GM18951 (cell line): ENCODE measurements at regions not wholly inside any gene's neighbourhood (a gene's known extent, or its start where the extent isn't known, plus 50 kb on each side); places are given as distances from the start of the nearest gene placed in this dataset.

ENCODE experiments used
- POLR2A ChIP-seq: IDR thresholded peaks from 4 replicates; pipeline ENCODE4 v1.6.1; 2011; ENCODE audit warnings: mild to moderate bottlenecking; ENCODE audit not compliant: insufficient read length, insufficient read depth; ENCODE audit errors: extremely low read depth
- in situ Hi-C: fragments of 300-500 bp; cut with MboI; formaldehyde crosslinking; loops from one replicate; pipeline ENCODE4 v1.12.0; 2022; ENCODE audit warnings: low sequenced_read_pairs, mixed read lengths, inconsistent platforms; ENCODE audit not compliant: unreplicated experiment

DNA sequence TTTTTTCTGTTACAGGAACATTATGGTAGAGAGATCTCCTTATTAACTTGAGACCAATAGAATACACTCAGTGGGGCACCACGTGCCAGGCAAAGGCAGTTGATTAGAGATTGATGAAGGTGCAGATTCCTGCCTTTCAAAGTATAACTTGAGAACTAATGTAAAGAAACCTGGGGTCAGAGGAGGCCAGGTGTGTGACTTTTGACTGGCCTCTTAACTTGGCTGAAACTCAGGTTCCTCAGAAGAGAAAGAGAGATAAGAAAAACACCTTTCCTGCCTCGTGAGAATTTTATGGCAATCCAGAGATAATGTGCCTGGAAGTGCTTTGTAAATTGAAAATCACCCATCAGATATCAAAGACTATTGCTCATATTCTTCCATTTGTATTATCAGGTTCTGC, 110.7 kb upstream of the GZMB start:
- TF ChIP-seq POLR2A, result no peak
- in situ Hi-C loops, result loop anchor here (25.0 kb wide), 1 partner anchor 393 kb away; no protein-coding TSS in a partner anchor

DNA sequence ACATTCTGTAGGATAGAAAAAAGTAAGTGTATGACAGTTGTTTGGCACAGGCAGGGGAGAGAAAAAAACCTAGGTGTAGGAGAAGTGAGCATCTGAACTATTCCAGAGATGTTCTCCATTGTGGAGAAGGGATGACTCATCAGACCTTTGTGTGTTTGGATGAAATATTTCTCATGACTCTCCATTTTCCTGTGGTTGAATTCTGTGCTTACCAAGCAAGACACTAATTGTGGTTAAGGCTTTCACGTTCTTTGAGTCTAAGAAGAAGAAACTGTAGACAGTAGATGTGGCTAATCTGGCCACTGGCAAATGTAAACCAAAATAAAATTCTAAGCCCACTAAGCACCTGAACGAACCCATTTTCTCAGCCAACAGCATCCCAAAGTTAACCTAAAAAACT, 107.9 kb upstream of the GZMB start:
- no peak for TF ChIP-seq POLR2A
- in situ Hi-C loops, result loop anchor here (25.0 kb wide), 1 partner anchor 395 kb away; no protein-coding TSS in a partner anchor

DNA sequence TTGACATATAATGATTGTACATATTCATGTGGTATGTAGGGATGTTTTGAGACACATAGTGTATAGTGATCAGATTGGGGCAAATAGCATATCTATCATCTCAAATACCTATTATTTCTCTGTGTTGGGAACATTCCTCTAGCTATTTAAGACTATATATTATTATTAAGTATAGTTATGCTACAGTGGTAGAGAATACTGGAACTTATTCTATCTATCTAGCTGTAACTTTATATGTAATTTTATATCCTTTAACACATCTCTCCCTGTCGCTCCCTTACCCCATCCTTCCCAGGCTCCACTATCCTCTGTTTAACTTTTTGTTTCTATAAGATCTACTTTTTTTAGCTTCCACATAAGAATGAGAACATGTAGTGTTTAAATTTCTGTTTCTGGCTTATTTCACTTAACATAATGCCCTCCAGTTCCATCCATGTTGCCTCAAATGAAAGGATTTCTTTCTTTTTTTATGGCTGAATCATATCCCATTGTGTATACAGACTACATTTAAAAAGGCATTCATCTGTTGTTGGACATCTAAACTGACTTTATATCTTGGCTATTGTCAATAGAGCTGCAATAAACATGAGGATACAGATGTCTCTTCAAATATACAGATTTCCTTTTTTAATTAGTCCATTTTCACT, 102.1 kb upstream of the GZMB start:
- in situ Hi-C loops, result loop anchor here (25.0 kb wide), 1 partner anchor 401 kb away; no protein-coding TSS in a partner anchor
- no peak for TF ChIP-seq POLR2A

DNA sequence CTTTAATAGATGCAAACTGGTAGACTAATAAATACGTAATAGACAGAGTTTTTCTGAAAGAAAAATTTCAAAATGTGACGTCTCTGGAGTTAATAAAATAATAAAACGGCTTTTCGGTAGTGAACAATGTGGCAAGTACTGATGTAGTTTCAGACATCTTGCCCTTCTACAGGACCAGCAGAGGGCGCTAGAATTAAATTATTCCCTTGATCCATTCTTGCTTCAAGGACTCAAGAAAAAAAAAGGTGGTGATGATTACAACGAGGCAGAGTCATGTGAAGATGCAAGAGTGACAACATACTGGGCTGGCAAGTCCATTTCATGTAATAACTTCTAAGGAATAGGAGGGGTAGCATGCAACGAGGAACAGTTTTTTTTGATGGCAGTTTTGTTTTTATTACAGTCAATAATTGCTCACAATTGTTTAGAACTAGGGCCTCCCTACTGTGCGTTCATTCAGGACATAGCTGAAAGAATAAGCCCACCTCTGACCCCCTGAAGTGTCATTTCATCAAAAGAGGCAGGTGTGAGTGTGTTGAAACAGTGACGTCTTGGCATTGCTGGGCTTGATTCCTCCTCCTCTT, 101.0 kb upstream of the GZMB start:
- in situ Hi-C loops, result loop anchor here (25.0 kb wide), 1 partner anchor 402 kb away; no protein-coding TSS in a partner anchor
- TF ChIP-seq POLR2A, result no peak

DNA sequence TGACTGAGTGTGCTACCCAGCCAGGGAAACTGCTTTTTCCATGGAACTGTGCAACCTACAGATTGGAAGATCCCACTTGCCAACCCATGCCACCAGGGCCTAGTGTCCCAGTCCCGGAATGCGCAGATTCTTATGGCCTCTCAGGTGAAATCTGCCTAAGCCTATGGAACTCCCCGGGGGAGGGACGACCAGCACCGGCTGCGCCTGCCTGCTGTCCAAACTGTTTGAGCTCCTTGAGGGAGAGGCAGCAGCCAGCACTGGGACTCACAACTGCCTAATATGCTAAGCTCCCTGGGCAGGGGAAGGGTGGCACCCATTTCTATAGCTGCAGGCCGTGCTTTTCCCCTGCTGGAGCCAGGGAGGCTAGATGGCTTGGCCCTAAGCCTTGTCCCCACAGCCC, 92.5 kb upstream of the GZMB start:
- no peak for TF ChIP-seq POLR2A
- in situ Hi-C loops, result loop anchor here (25.0 kb wide), 1 partner anchor 411 kb away; no protein-coding TSS in a partner anchor

DNA sequence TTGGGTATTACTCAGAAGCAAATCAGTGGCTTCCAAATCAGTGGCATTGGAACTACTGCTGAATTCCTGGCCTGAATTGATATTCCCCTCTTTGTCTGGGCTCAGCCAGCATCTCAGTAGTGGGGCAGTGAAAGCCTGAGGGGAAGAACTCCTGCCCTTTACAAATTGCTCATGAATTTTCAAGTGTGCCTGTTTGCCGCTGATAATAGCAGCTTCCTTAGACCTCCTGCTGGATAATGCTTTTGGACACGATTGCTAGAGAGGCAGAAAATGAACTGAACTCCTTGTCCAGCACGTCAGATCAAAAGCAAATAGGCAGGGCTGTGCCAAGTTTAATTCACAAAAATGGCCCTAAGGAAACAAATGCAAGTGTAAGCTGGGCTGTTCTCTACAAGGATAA, 91.3 kb upstream of the GZMB start:
- in situ Hi-C loops, result loop anchor here (25.0 kb wide), 1 partner anchor 412 kb away; no protein-coding TSS in a partner anchor
- no peak for TF ChIP-seq POLR2A

DNA sequence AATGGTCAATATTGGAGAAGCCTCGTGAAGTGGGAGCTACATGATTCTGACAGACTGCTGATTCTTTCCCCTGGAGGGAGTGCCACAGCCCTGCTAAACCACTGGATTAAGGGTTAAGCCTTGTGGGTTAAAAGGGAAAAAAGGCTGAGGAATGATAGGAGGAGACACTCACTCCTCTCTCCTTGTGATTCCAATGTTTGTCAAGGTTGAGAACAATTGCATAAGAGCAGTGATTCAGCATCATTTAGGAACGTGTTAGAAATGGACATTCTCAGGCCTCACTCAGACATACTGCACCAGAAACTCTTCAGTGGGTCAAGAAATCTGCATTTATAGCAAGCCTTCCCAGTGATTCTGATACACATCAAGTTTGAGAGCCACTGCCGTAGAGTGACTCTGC, 87.8 kb upstream of the GZMB start:
- no peak for TF ChIP-seq POLR2A
- in situ Hi-C loops, result no loop called here

DNA sequence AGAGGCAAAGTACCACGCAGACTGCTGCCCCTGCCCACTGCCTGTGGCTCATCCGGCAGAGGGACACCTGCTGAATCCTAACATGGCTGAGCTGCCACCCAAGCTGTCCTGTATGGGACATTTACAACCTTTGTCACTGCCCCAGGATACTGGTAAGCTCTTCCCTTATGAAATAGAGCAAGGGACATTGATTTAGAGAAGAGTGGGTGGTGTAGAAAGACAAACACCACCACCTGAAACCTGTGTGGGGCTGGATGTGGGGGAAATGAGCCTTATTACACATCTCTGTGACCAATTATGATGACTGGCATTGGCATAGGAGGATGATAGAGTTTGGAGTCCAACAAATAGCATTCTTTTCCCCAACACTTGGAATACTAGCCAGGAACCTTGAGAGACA, 81.2 kb upstream of the GZMB start:
- in situ Hi-C loops, result no loop called here
- no peak for TF ChIP-seq POLR2A

DNA sequence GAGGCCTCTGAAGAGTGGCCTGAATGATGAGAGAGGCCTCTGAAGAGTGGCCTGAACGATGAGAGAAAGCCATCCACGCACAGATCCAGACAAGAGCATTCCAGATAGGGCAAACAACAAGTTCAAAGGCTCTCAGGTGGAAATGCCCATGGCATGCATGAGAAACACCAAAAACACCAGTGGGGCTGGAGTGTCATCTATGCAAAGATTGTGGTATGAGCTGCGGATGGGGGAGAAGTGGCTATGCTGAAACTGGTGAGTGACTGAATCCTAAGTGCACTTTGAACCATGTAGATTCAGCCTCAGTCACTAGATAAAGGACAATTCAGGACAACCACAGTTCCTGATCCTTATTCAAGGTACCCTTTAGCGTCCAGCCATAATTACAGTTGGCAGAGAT, 79.4 kb upstream of the GZMB start:
- no peak for TF ChIP-seq POLR2A
- in situ Hi-C loops, result no loop called here

DNA sequence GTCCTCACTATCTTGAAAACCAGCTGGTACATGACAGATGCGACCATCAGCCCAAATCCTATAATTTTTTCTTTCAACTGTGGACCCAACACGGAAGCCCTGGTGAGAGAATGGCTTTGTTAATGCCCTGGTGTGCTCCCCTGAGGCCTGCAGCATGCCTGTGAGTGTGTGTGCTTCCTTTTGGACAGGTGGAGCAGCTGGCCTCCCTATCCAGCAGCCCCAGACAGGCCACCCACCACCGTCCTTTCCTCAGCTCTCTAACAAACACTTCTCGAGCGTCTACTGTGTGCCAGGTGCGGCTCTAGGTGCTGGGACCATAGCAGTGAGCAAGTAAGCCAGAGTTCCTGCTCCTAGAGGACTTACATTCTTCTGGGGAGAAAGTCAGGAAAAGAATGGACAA, 78.9 kb upstream of the GZMB start:
- in situ Hi-C loops, result no loop called here
- no peak for TF ChIP-seq POLR2A

DNA sequence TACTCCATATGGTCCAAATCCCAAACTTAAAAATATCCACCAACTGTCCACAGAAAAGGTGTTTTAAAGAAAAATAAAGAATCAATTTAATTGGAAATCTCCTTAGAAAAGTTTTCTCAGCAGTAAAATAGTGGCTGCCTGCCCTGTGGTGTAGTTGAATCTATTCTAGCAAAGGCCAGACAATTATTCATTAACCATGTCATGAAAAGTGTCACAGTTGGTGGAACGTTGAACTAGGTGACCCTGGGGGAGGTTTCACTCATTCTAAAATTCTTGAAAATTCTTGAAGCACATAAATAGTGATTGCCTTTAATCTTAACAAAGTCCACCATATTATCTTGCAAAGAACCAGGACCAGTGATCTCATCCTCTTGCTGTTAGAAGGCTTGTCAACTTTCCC, 78.4 kb upstream of the GZMB start:
- in situ Hi-C loops, result no loop called here
- no peak for TF ChIP-seq POLR2A

DNA sequence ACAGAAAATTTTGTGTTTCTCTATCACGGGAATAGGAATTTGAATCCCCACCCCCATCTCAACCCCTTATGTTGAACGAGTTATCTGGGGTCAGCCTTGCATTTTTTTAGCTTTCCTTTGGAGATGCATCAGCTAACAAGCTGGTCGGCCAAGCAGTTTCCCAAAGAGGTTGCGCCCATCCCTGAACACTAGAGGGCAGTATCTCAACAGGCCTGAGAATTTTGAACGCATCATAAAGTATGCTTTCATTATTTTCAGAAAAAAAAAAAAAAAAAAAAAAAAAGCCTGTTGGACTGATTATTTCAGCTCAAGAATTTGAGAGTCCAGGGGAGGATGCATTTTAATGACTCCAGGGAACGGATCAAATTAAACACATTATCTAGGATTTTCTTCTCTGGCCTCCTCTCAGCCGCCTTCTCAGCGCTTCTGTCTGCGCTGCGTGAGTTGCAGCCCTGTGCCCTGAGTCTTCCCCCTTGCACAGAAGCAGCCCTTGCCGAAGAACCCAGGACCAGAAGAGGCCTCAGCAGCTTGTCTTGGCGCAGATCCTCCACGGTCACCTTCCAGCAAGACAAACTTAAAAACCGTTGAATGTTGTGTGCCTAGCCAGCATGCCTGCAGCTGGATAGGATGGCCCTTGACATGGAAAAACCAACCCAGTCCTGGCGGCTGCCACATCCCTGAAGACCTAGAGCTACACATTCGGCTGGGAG, 76.6 kb upstream of the GZMB start:
- in situ Hi-C loops, result no loop called here
- TF ChIP-seq POLR2A, result no peak

DNA sequence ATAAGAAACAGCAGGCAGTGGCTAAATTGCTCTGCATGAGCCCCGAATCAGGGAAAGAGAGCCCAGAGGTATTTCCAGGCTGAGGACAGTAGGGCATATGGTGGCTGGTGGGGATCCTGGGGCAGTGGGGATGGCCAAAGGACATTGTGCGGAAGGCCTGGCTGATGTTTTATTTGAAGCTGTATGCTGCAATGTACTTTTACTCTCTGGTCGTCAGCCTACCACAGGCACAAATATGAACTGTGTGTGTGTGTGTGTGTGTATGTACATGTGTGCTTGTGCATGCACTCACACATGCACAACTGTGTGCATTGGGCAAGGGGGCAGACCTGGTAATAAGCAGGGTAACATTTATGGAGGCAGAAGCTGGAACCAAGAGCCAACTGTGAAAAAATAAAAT, 74.7 kb upstream of the GZMB start:
- no peak for TF ChIP-seq POLR2A
- in situ Hi-C loops, result no loop called here

DNA sequence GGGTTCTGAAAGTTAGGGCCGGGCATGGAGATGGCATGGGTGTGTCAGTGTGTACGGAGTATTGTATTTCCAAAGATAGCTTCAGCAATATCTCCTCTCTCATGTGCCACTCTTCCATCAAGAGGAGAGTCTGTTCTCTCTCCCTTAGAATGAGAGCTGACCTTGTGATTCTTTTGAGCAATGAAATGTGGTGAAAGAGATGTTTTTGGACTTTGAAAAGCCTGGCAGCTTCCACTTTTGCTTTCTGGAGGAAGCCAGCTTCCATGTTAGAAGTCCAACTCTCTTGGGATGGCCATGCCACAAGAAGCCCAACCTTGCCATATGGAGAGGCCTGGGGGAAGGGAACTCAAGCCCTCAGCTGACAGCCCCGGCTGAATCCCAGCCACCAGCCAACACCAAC, 72.4 kb upstream of the GZMB start:
- in situ Hi-C loops, result no loop called here
- no peak for TF ChIP-seq POLR2A
